GM19467 (cell line): ENCODE measurements at regions not wholly inside any gene's neighbourhood (a gene's known extent, or its start where the extent isn't known, plus 50 kb on each side); places are given as distances from the start of the nearest gene placed in this dataset.

Source experiments
- ATAC-seq: cut with Tn5 transposase; IDR thresholded peaks from one replicate; pipeline ENCODE4 v1.9.1; 2021; ENCODE audit warnings: mild to moderate bottlenecking, moderate library complexity; ENCODE audit not compliant: unreplicated experiment

DNA sequence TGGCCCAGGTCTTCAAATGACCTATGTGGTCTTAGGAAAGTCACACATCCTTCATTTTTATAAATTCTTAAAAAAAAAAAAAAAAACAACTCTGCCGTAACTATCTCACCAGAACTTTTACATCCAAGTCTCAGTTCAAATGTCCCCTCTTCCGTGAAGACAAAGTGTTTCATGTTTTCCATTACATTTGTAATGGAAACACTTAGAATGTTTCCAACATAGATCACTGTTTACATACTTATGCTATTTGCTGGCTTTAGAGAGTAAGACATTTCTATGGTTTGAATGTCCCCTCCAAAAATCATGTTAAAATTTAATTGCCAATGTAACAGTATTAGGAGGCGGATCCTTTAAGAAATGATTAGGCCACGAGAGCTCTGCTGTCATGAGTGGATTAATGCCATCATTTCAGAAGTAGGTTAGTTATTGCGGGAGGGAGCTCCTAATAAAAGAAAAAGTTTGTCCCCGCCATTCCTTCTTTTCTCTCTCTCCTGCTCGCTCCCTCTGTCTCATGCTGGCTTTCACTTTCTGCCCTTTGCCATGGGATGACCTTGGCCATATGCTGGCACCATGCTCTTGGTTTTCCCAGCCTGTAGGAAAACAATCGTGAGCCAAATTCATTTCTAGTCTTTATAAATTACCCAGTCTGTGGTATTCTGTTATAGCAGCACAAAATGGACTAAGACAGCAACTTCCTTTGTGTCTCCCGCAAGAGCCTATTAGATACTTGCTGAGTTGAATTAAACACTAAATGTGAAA, 887.8 kb upstream of the SOX9 start:
- no peak for ATAC-seq

GRCh38 chr17:71234349-71234748, 886.5 kb upstream of the SOX9 start:
- ATAC-seq = no peak

DNA sequence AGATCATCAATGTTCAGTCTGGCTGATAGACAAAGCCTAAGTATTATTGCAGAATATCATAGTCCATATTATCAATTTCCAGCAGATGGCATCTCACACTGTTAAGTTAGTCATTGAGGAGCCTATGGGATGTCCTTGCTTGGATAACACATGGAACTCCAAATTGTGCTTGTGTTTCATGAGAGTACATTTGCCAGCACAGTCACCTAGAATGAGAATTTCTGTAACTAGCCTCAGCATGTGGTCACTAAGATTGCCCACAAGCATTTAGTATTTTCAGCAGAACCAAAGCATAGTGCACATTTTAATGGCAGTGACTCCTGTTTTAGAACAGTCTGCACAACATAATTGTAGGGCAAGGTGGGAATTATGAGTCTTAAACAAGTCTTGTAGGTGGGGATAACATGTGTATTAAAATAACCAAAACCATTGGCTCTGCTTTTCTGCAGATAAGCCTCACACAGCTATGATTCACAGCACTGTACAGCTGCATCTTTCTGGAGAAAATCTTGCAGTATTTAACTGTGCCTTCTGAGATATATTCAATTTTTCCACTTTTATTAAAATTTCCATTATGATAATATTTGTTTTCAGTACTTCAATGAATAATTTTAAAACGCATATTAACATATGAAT, 882.8 kb upstream of the SOX9 start:
- no peak for ATAC-seq

DNA sequence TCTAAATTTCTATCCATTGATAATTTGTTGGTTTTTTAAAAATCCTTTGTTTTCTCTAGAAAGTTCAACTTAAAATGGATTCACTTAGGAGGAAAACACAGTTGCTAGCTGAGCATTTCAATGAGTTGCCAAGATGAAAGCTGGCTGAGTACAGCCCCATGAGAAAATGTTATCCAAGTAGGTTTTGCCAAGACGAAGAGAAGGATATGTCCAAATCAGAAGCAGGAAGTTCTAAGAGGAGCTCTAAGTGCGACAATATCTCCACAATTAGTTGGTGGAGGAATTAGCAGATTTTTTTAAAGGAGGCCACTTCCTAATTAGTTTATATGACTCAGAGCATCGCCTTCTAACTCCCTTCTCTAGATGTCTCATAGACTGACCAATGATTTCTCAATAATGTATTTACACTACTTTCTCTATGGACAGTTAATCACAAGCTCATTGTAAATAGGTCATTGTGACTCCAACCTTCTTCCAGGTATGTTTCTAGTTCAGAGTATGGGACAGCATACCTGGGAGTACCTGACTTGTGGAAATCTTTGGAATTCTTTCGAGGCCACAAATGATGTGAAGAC, 873.3 kb upstream of the SOX9 start:
- ATAC-seq = no peak

- no peak for ATAC-seq
Observed at GRCh38 chr17:71251276-71251675, 869.5 kb upstream of the SOX9 start.

DNA sequence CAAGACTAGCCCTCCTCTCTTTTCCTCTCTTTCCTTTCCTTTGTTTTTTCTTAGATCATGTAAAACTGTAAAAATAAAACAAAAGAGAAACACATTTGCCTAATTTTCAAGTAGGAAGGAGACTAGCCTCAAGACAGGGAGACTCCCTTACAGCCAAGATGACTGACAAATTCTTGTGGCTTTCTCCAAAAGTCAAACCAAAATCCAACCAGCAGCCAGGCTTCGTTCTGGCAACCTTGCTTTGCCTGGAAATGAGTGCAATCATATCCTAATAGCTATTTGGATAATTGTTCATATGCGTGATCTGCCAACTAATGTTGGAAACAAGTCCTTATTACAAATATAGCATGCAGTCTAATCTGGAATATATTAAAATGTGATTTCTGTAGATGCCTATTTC, 868.9 kb upstream of the SOX9 start:
- no peak for ATAC-seq

- no peak for ATAC-seq
Observed at GRCh38 chr17:71252436-71252835, 868.4 kb upstream of the SOX9 start.

DNA sequence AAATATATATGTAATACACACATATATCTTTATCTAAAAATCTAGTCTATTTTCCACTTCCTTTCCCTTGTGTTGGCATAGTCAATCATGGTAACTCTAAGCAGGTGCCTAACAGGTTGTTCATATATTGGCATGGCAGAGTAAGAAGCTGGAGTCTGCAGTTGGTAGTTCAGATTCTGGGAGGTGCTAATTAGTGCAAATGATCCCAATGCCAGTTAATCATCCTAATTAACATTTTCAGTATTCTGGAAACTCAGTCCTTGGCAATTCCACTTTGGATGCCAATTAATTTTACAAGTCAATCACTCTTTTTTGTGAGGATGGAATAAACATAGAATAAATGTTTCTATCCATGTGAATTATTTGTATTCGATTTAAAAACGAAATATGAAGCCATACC, 863.7 kb upstream of the SOX9 start:
- ATAC-seq = no peak

GRCh38 chr17:71260366-71260940, 860.4 kb upstream of the SOX9 start:
- ATAC-seq = no peak

GRCh38 chr17:71262586-71262985, 858.2 kb upstream of the SOX9 start:
- no peak for ATAC-seq

DNA sequence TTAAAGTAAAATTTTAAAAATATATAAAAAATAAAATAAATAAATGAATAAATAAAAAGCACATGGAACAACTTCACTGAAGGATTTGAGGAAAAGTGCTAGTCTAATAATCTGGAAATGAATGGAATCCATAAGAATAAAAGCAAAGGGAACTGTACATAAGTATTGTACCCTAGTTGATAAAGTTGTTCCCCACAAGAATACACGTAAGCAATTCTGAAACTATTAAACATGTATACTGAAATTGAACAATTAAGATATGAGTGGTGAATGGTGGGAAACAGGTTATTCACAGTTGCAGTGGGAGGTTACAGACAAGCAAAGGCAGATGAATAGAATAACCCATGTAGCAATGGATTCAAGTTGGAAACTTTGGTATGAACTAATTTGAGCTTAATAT, 853.2 kb upstream of the SOX9 start:
- ATAC-seq = no peak

GRCh38 chr17:71269201-71269600, 851.6 kb upstream of the SOX9 start:
- ATAC-seq = no peak

DNA sequence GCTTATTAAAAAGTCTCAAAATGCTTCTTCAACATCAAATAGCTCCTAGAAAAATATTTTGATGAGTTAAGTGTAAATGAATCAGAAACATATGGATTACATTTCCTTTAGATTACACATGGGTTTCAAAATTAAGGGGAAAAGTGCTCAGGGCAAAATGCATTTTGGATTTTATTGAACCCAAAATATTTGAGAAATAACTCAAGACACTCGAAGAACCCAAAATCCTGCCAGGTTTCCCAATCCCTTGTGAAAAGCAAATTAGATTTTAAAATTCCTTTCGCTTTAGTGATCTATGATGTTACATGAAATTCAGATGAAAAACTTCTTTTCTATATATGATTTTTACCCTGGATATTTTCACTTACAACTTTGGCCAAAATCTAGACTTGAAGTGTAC, 847.4 kb upstream of the SOX9 start:
- ATAC-seq = no peak

DNA sequence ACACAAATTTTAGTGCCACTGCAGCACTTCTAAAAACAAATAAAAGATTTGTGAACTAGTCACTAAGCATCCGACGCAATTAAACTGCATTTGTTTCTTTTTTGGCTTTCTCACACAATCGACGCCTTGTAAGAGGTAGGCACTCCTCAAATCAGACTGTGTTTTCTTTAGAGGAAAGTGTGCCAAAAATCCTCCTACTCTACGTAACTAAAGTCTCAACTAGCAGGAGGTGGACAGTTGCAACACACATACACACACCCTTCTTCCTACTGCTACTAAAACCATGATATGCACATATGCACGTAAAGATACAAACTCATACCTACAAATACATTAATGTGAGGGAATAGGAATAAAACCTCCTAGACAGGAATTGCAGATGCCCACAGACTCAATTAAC, 844.7 kb upstream of the SOX9 start:
- no peak for ATAC-seq

DNA sequence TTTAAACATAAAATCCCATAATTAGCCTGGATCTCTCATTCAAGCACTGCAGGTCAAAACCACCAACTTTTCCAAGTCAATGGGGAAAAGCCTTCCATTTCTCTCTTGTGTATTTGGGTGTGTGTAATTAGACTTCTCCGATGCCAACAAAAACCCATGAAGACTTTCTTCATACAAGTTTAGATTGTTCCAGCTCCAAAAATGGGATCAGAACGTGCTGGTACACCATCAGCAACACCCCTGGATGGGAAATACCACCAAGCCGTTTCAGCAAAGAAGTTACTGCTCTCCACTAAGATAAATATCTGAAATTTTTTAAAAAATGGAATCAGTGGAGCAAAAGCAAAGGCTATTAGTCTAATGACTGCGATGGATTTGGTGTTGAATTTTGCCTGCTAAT, 837.3 kb upstream of the SOX9 start:
- ATAC-seq = no peak

DNA sequence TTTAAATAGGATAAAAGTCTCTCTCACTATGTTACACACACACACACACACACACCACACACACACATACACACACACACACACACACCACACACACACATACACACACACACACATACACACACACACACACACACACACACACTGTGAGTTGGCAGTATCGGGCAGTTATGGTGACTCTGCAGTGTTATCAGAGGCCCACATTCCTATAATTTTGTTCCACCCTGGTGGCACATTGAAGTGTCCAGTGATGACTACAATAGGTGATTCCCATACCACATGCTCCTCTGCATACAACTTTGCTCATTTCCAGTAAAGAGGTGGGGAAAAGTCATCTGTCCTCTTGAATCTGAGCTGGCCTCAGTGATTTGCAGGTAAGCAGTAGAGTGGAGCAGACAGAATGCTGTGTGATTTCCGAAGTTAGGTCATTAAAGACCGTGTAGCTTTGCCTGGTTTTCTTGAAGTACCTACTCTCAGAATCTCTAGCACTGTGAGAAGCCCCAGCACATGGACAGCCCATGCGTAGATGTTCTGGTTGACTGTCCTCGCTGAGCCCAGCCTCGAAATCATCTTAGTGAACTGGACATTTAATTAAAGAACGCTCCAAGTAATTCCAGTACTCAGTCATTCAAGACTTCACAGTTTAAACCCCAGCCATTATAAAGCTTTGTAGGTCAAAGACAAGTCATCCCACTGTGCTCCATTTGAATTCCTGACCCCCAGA, 836.6 kb upstream of the SOX9 start:
- ATAC-seq = no peak

- no peak for ATAC-seq
Observed at GRCh38 chr17:71286625-71287024, 834.2 kb upstream of the SOX9 start.

- no peak for ATAC-seq
Observed at GRCh38 chr17:71287071-71287823, 833.6 kb upstream of the SOX9 start.

DNA sequence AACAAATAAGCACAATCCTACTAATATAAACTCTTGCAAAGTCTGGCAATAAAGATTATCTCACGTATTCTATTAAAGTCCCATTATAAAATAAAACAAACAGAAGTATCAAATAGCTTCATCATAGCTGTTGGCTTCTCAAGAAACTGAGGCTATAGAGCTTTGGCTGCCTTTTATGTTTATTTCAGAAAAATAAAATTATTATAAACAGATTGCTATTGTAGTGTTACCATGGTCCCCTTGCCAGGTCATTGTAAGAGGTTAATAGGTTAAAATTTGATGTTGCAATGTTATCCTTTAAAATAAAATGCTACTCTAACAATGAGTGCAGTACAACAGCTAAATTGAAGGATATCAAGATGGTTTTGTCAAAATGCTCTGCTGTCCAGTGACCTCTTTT, 828.8 kb upstream of the SOX9 start:
- ATAC-seq = no peak

DNA sequence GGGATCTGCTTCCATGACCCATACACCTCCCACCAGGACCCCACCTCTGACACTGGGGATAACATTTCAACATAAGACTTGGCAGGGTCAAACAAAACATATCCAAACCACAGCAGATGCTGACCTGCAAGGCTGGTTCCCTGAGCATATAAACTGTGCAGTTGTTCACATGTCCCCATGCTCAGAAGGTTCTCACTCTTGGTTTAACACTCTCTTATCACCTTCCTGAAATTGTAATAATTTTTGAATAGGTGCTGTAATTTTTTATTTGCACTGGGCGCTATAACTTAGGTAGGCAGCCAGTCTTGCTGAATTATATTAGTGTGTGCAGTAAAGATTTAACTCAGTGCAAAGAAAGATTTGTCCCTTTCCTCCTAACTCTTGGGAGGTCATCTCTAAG, 824.8 kb upstream of the SOX9 start:
- ATAC-seq = no peak

GRCh38 chr17:71301063-71301462, 819.8 kb upstream of the SOX9 start:
- ATAC-seq = no peak
